ENCODE measurements at regions not wholly inside any gene's neighbourhood (a gene's known extent, or its start where the extent isn't known, plus 50 kb on each side); places are given as distances from the start of the nearest gene placed in this dataset.

DNA sequence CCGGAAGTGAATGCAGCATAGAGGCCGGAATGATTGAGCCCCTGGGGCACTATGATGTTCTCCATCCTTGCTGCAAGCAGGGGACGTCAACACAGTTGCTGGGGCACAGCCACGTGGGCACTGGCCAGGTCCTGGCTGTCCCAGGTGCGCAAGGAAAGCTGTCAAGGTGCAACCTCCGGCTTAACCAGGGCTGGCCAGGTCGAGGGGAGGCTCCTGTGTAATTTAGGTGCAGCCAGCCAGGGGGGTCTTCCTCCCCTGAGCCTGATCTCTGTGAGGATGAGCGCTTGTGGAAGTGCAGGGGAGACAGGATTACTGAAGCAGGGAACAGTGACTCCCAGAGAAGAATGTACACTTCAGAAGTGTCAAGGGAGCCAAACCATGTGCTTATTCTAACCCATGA lies 852.8 kb upstream of the TMEM132C start:
- no peak overlapping the region for H3K4me3 ChIP-seq (ENCODE audit: low read length)
- DNase-seq (ENCODE audit: low read depth), result no peak
- TF ChIP-seq CTCF (conservative IDR thresholded peaks at IDR 0.05; ENCODE audit: low read length), result no peak

DNA sequence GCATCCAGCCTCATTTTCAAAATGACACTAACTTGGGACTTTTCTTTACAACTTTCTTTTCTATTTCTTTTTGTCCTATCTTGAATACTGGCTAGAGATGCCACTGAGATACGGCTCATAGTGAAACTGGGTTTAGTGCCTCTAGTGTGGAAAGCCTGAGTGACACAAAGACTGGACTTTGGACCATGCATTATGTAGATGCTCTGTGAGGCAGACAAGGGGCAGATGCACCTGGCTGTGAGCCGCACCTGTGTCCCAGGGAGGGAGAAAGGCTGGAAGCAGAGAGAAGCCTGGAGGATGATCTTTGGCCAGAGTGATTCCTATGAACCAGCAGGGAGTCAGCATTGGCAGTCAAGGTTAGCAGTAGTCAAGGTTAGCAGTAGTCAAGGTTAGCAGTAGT lies 852.3 kb upstream of the TMEM132C start:
- no peak overlapping the region for H3K4me3 ChIP-seq (ENCODE audit: low read length)
- TF ChIP-seq CTCF (conservative IDR thresholded peaks at IDR 0.05; ENCODE audit: low read length), result no peak
- DNase-seq (ENCODE audit: low read depth), result no peak

GRCh38 chr12:127416796-127417195 lies 850.2 kb upstream of the TMEM132C start:
- H3K4me3 ChIP-seq (ENCODE audit: low read length), result no peak overlapping the region
- no peak for TF ChIP-seq CTCF (conservative IDR thresholded peaks at IDR 0.05; ENCODE audit: low read length)
- DNase-seq (ENCODE audit: low read depth), result no peak

- no peak overlapping the region for H3K4me3 ChIP-seq (ENCODE audit: low read length)
- DNase-seq (ENCODE audit: low read depth), result no peak
- TF ChIP-seq CTCF (conservative IDR thresholded peaks at IDR 0.05; ENCODE audit: low read length), result no peak
Measured at GRCh38 chr12:127419111-127419510, 847.9 kb upstream of the TMEM132C start.

GRCh38 chr12:127421614-127422013 lies 845.4 kb upstream of the TMEM132C start:
- no peak for TF ChIP-seq CTCF (conservative IDR thresholded peaks at IDR 0.05; ENCODE audit: low read length)
- DNase-seq (ENCODE audit: low read depth), result no peak
- H3K4me3 ChIP-seq (ENCODE audit: low read length), result no peak overlapping the region

- no peak overlapping the region for H3K4me3 ChIP-seq (ENCODE audit: low read length)
- no peak for TF ChIP-seq CTCF (conservative IDR thresholded peaks at IDR 0.05; ENCODE audit: low read length)
- DNase-seq (ENCODE audit: low read depth), result no peak
Measured at GRCh38 chr12:127422935-127423566, 843.9 kb upstream of the TMEM132C start.

DNA sequence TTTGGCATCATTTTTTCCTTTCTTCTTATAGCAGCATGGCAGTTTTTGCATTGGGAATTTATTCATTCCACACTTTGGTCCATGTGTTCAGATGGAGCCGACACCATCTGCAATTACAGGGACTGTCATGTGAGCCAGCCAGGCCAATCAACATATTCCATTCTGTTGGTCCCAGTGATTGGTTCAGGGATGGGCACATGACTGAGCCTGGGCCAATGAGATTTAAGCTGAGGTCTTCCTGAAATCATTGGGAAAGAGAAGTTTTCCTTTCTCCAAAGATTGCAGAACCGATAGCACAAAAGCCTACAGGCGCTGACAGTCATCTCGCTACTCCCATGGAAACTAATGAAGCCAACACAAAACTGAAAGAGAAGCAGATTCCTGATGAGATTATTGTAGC lies 841.5 kb upstream of the TMEM132C start:
- DNase-seq (ENCODE audit: low read depth), result no peak
- no peak for TF ChIP-seq CTCF (conservative IDR thresholded peaks at IDR 0.05; ENCODE audit: low read length)
- no peak overlapping the region for H3K4me3 ChIP-seq (ENCODE audit: low read length)

Data from AG10803 (cell line).